H1 (cell line): ENCODE measurements at regions not wholly inside any gene's neighbourhood (a gene's known extent, or its start where the extent isn't known, plus 50 kb on each side); places are given as distances from the start of the nearest gene placed in this dataset.

Experiments used
- BACH1 ChIP-seq: IDR thresholded peaks from 2 replicates; pipeline ENCODE4 v1.6.1; 2012; ENCODE audit warnings: low read length, improper control_type of control experiment
- EP300 ChIP-seq, 2 experiments: IDR thresholded peaks; 1 replicate in 1 of 2; 2 replicates in 1 of 2; pipeline ENCODE4 v1.6.1; 2011 to 2012; ENCODE audit warnings: low read depth in 2 of 2, low read length in 2 of 2, mild to moderate bottlenecking in 2 of 2, borderline replicate concordance in 1 of 2, inconsistent platforms in 1 of 2, moderate library complexity in 1 of 2
- GABPA ChIP-seq: IDR thresholded peaks from 2 replicates; pipeline ENCODE4 v1.6.1; 2011; ENCODE audit warnings: mild to moderate bottlenecking, low read length, moderate library complexity, borderline replicate concordance; ENCODE audit not compliant: insufficient read depth
- MAFK ChIP-seq: IDR thresholded peaks from 2 replicates; pipeline ENCODE4 v1.6.1; 2012; ENCODE audit warnings: low read depth, mild to moderate bottlenecking, improper control_type of control experiment, low read length
- POLR2AphosphoS5 ChIP-seq: IDR thresholded peaks from 2 replicates; pipeline ENCODE4 v1.6.1; 2011; ENCODE audit warnings: low read depth, low read length
- RNF2 ChIP-seq: fragments of 200-900, 300-1000 bp; sonication (generic); IDR thresholded peaks from 2 replicates; pipeline ENCODE4 v1.7.1; 2016; ENCODE audit warnings: borderline replicate concordance, low read depth, mild to moderate bottlenecking, antibody characterized with exemption, low read length; ENCODE audit not compliant: poor library complexity, severe bottlenecking; ENCODE audit errors: missing control alignments
- ZNF274 ChIP-seq: IDR thresholded peaks from 2 replicates; pipeline ENCODE4 v1.7.0; 2012; ENCODE audit warnings: low read length, borderline replicate concordance; ENCODE audit errors: extremely low read depth
- TF ChIP-seq, protein P1 (sequence below): IDR thresholded peaks from 2 replicates; pipeline ENCODE4 v1.6.1; 2012; ENCODE audit warnings: inconsistent platforms

DNA sequence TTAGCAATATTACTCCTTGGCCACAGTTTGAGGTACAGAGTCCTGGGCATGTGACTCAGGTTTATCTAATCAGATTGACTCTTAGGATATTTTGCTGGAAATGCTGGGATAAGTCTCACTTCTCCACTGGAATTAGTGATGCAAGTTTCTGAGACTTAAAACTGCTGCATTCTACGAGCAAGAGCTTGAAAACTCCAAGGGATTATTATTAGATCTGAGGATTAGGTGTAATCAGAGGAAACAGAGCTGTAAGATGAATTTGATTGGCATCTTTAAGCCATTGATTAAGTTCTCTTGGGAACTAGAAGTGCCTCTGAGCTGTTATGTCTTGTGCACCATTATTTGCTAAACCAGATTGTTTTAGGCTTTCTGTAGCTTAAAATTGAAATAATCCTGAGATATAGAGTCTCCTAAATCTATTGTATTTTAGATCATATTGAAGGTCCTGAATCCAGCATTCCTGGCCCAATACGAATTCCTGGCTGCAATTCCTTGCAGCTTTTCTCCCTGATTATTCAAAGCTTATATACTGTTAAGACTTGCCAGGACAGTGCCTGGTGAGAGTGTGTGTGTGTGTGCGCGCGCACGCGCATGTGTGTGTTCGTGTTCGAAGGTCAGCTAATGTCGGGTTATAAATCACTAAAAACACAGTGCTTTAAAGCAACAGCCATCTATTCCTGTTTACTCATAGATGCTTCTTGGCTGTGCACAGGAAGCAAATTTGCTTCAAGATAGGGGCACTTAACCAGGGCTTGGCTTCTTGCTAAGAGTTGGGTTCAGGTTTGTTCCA lies 735.1 kb downstream of the STIM2 start (continued):
- no peak for TF ChIP-seq EP300 (IDR thresholded peaks at IDR 0.05; ENCODE audit: borderline replicate concordance in 1 of 2, low read depth in 2 of 2, low read length in 2 of 2)
- TF ChIP-seq MAFK: no peak
- no peak for TF ChIP-seq BACH1
- TF ChIP-seq RNF2: no peak
- no peak for TF ChIP-seq ZNF274
- no peak for TF ChIP-seq GABPA
- no peak for TF ChIP-seq POLR2AphosphoS5
- TF ChIP-seq, protein P1, sequence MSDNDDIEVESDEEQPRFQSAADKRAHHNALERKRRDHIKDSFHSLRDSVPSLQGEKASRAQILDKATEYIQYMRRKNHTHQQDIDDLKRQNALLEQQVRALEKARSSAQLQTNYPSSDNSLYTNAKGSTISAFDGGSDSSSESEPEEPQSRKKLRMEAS: no peak
- TF ChIP-seq, all 59 proteins: peak for 0
